Gastrocnemius medialis (tissue), 4 donors: ENCODE measurements at regions not wholly inside any gene's neighbourhood (a gene's known extent, or its start where the extent isn't known, plus 50 kb on each side); places are given as distances from the start of the nearest gene placed in this dataset.

ENCODE experiments used
- CTCF ChIP-seq, 5 experiments: fragments of 450-650 bp in 3 of 5; fragments of 200-600 bp in 2 of 5; sonication (generic) in 2 of 5; IDR thresholded peaks in 4 of 5; conservative IDR thresholded peaks in 1 of 5; 1 replicate in 4 of 5; 2 replicates in 1 of 5; pipeline ENCODE4 v1.5.1; 2016 to 2019; ENCODE audit warnings: antibody characterized with exemption in 5 of 5, mild to moderate bottlenecking in 3 of 5, moderate library complexity in 3 of 5
- POLR2A ChIP-seq, 2 donors: fragments of 450-650 bp; IDR thresholded peaks; one replicate each; pipeline ENCODE4 v1.6.1; 2017; ENCODE audit warnings: antibody characterized with exemption in 2 of 2, mild to moderate bottlenecking in 2 of 2, moderate library complexity in 2 of 2

- TF ChIP-seq POLR2A (IDR thresholded peaks at IDR 0.05): no peak
- TF ChIP-seq CTCF (IDR thresholded peaks at IDR 0.05 in 4 of 5, conservative IDR thresholded peaks at IDR 0.05 in 1 of 5): no peak
These were observed 696.9 kb downstream of the ZNF385D start for GRCh38 chr3:21054064-21054463.
